ENCODE measurements at regions not wholly inside any gene's neighbourhood (a gene's known extent, or its start where the extent isn't known, plus 50 kb on each side); places are given as distances from the start of the nearest gene placed in this dataset.
"Not testable (repeated sequence)": the region's sequence is repeated elsewhere in the genome, so short reads cannot be mapped to it uniquely, and the experiment has no call there.

- DNase-seq = not testable (repeated sequence)
Measured at GRCh38 chr6:140339084-140339483, 964.6 kb upstream of the CITED2 start.

GRCh38 chr6:140321891-140322290 is 947.4 kb upstream of the CITED2 start:
- no peak for DNase-seq

- no peak for DNase-seq
Measured at GRCh38 chr6:140320081-140321080, 945.9 kb upstream of the CITED2 start.

GRCh38 chr6:140319209-140319608 is 944.8 kb upstream of the CITED2 start:
- DNase-seq = no peak

GRCh38 chr6:140318408-140318807 is 944.0 kb upstream of the CITED2 start:
- DNase-seq = no peak

GRCh38 chr6:140317950-140318349 is 943.5 kb upstream of the CITED2 start:
- DNase-seq = no peak

GRCh38 chr6:140316966-140317365 is 942.5 kb upstream of the CITED2 start:
- no peak for DNase-seq

GRCh38 chr6:140314682-140315081 is 940.2 kb upstream of the CITED2 start:
- DNase-seq = no peak

GRCh38 chr6:140311146-140311545 is 936.7 kb upstream of the CITED2 start:
- no peak for DNase-seq

GRCh38 chr6:140303218-140303949 is 928.9 kb upstream of the CITED2 start:
- DNase-seq = no peak

GRCh38 chr6:140300331-140300730 is 925.9 kb upstream of the CITED2 start:
- DNase-seq = no peak

- DNase-seq = no peak
Measured at GRCh38 chr6:140289186-140289585, 914.7 kb upstream of the CITED2 start.

GRCh38 chr6:140285998-140286690 is 911.7 kb upstream of the CITED2 start:
- no peak for DNase-seq

- DNase-seq = no peak
Measured at GRCh38 chr6:140285471-140285870, 911.0 kb upstream of the CITED2 start.

- DNase-seq = no peak
Measured at GRCh38 chr6:140284871-140285270, 910.4 kb upstream of the CITED2 start.

- no peak for DNase-seq
Measured at GRCh38 chr6:140283197-140283596, 908.7 kb upstream of the CITED2 start.

- no peak for DNase-seq
Measured at GRCh38 chr6:140281767-140282166, 907.3 kb upstream of the CITED2 start.

GRCh38 chr6:140281236-140281635 is 906.8 kb upstream of the CITED2 start:
- no peak for DNase-seq

- no peak for DNase-seq
Measured at GRCh38 chr6:140276719-140277118, 902.3 kb upstream of the CITED2 start.

- no peak for DNase-seq
Measured at GRCh38 chr6:140276133-140276532, 901.7 kb upstream of the CITED2 start.

GRCh38 chr6:140275725-140276124 is 901.3 kb upstream of the CITED2 start:
- no peak for DNase-seq

GRCh38 chr6:140274548-140274947 is 900.1 kb upstream of the CITED2 start:
- DNase-seq = no peak

- DNase-seq = no peak
Measured at GRCh38 chr6:140271759-140272377, 897.4 kb upstream of the CITED2 start.

Measured in NCI-H2029 treated with DMSO at 0.1 percent for 48 hours (cell line).